ENCODE measurements at regions not wholly inside any gene's neighbourhood (a gene's known extent, or its start where the extent isn't known, plus 50 kb on each side); places are given as distances from the start of the nearest gene placed in this dataset.

- H3K27ac ChIP-seq: no peak overlapping the region
- 68 to 77% (median 72%) methylated on average over 4 of the region's 4 CpGs for WGBS, 5 donors
- DNase-seq: no peak
- H3K27me3 ChIP-seq: no peaks in the 10 kb centered on the region
- H3K4me1 ChIP-seq: no peaks in the 10 kb centered on the region
- H3K36me3 ChIP-seq: no peaks in the 10 kb centered on the region
- peaks cover 0 to 10% (median 0%) of the 10 kb centered on the region in 4 donors for H3K9me3 ChIP-seq
- TF ChIP-seq POLR2A (IDR thresholded peaks at IDR 0.05): no peak
- TF ChIP-seq EP300 (IDR thresholded peaks at IDR 0.05): no peak
- TF ChIP-seq POLR2AphosphoS5 (IDR thresholded peaks at IDR 0.05): no peak
- TF ChIP-seq CTCF (IDR thresholded peaks at IDR 0.05): no peak
- H3K4me3 ChIP-seq: no peak overlapping the region
- intact Hi-C loops (cut with DNase I; ENCODE audit: low total_unique reads): no loop called here
Measured at GRCh38 chr12:126636821-126637220, 1571.6 kb downstream of the AACS start.

GRCh38 chr12:126644236-126645020, 1579.2 kb downstream of the AACS start:
- H3K27me3 ChIP-seq: no peaks in the 10 kb centered on the region
- no peaks in the 10 kb centered on the region for H3K4me1 ChIP-seq
- no peak for DNase-seq
- TF ChIP-seq CTCF (IDR thresholded peaks at IDR 0.05): no peak
- no peak for TF ChIP-seq POLR2AphosphoS5 (IDR thresholded peaks at IDR 0.05)
- no peak for TF ChIP-seq EP300 (IDR thresholded peaks at IDR 0.05)
- TF ChIP-seq POLR2A (IDR thresholded peaks at IDR 0.05): no peak
- no peak overlapping the region for H3K4me3 ChIP-seq
- H3K36me3 ChIP-seq: no peaks in the 10 kb centered on the region
- 25 to 44% (median 38%) methylated on average over 2 of the region's 2 CpGs for WGBS, 5 donors
- intact Hi-C loops (cut with DNase I; ENCODE audit: low total_unique reads): no loop called here
- H3K9me3 ChIP-seq: peaks cover 0 to 5% (median 2%) of the 10 kb centered on the region in 4 donors
- H3K27ac ChIP-seq: no peak overlapping the region

GRCh38 chr12:126648074-126648473, 1582.8 kb downstream of the AACS start:
- Histone ChIP-seq H3K36me3 (no peaks in the 10 kb centered on the region), H3K27me3 (no peaks in the 10 kb centered on the region), H3K4me3 (no peak overlapping the region), H3K27ac (no peak overlapping the region), H3K4me1 (no peaks in the 10 kb centered on the region), H3K9me3 (peaks cover 0 to 5% (median 0%) of the 10 kb centered on the region in 4 donors)
- intact Hi-C loops (cut with DNase I; ENCODE audit: low total_unique reads): no loop called here
- DNase-seq: no peak
- WGBS, 5 donors: 43 to 54% (median 52%) methylated on average over 5 of the region's 5 CpGs
- TF ChIP-seq POLR2A (IDR thresholded peaks at IDR 0.05): no peak
- no peak for TF ChIP-seq POLR2AphosphoS5 (IDR thresholded peaks at IDR 0.05)
- no peak for TF ChIP-seq EP300 (IDR thresholded peaks at IDR 0.05)
- no peak for TF ChIP-seq CTCF (IDR thresholded peaks at IDR 0.05)

- intact Hi-C loops (cut with DNase I; ENCODE audit: low total_unique reads): no loop called here
- Histone ChIP-seq H3K4me3 (no peak overlapping the region), H3K36me3 (no peaks in the 10 kb centered on the region), H3K9me3 (no peaks in the 10 kb centered on the region), H3K4me1 (no peaks in the 10 kb centered on the region), H3K27ac (no peak overlapping the region), H3K27me3 (no peaks in the 10 kb centered on the region)
- no peak for DNase-seq
- 74 to 85% (median 83%) methylated on average over 5 of the region's 5 CpGs for WGBS, 5 donors
- TF ChIP-seq EP300 (IDR thresholded peaks at IDR 0.05) (no peak), CTCF (IDR thresholded peaks at IDR 0.05) (no peak), POLR2AphosphoS5 (IDR thresholded peaks at IDR 0.05) (no peak), POLR2A (IDR thresholded peaks at IDR 0.05) (no peak)
Measured at GRCh38 chr12:126651133-126651532, 1585.9 kb downstream of the AACS start.

Data from stomach (tissue), 8 donors.